H9 (cell line): ENCODE measurements at regions not wholly inside any gene's neighbourhood (a gene's known extent, or its start where the extent isn't known, plus 50 kb on each side); places are given as distances from the start of the nearest gene placed in this dataset.

Experiments
- DNase-seq: peaks from one replicate; pipeline ENCODE4 v3.0.0-alpha.2; 2017
- H2AFZ ChIP-seq: one replicate; pipeline ENCODE4 v1.6.1; 2013; ENCODE audit warnings: mild to moderate bottlenecking, low read length, control low read depth, moderate library complexity
- H2AK5ac ChIP-seq: 2 replicates; pipeline ENCODE4 v1.6.1; 2013; ENCODE audit warnings: low read length, control low read depth, mixed read lengths; ENCODE audit not compliant: insufficient read length
- H2BK120ac ChIP-seq: one replicate; pipeline ENCODE4 v1.6.1; 2013; ENCODE audit warnings: low read depth, mild to moderate bottlenecking, low read length, control low read depth, inconsistent platforms; ENCODE audit not compliant: poor library complexity, severe bottlenecking
- H2BK12ac ChIP-seq: 2 replicates; pipeline ENCODE4 v1.6.1; 2013; ENCODE audit warnings: low read length, control low read depth, mixed read lengths, low read depth; ENCODE audit not compliant: insufficient read length
- H2BK15ac ChIP-seq: 2 replicates; pipeline ENCODE4 v1.6.1; 2013; ENCODE audit warnings: low read depth, low read length, control low read depth
- H2BK20ac ChIP-seq: one replicate; pipeline ENCODE4 v1.6.1; 2013; ENCODE audit warnings: low read depth, mild to moderate bottlenecking, low read length, control low read depth, inconsistent platforms; ENCODE audit not compliant: poor library complexity, severe bottlenecking
- H2BK5ac ChIP-seq: 2 replicates; pipeline ENCODE4 v1.6.1; 2013; ENCODE audit warnings: low read length, control low read depth, mixed read lengths; ENCODE audit not compliant: insufficient read length
- H3K14ac ChIP-seq: 2 replicates; pipeline ENCODE4 v1.6.1; 2013; ENCODE audit warnings: low read length, control low read depth; ENCODE audit not compliant: insufficient read depth
- H3K18ac ChIP-seq: 2 replicates; pipeline ENCODE4 v1.6.1; 2013; ENCODE audit warnings: low read depth, mild to moderate bottlenecking, mixed read lengths, low read length, control low read depth; ENCODE audit not compliant: insufficient read length
- H3K23ac ChIP-seq: 2 replicates; pipeline ENCODE4 v1.6.1; 2013; ENCODE audit warnings: low read length, control low read depth, mixed read lengths, low read depth; ENCODE audit not compliant: insufficient read length
- H3K23me2 ChIP-seq: 2 replicates; pipeline ENCODE4 v1.6.1; 2013; ENCODE audit warnings: low read depth, mild to moderate bottlenecking, mixed read lengths, low read length, control low read depth; ENCODE audit not compliant: insufficient read length, poor library complexity, severe bottlenecking
- H3K27ac ChIP-seq: 2 replicates; pipeline ENCODE4 v1.5.1; 2013; ENCODE audit warnings: low read length, control low read depth, mixed read lengths, low read depth; ENCODE audit not compliant: insufficient read length
- H3K27me3 ChIP-seq: 2 replicates; pipeline ENCODE4 v1.6.1; 2013; ENCODE audit warnings: low read length, control low read depth, inconsistent platforms; ENCODE audit not compliant: insufficient read depth
- H3K4ac ChIP-seq: 2 replicates; pipeline ENCODE4 v1.6.1; 2013; ENCODE audit warnings: low read depth, mild to moderate bottlenecking, control low read depth, inconsistent platforms, low read length, moderate library complexity
- H3K4me1 ChIP-seq: 2 replicates; pipeline ENCODE4 v1.6.1; 2013; ENCODE audit warnings: low read length, control low read depth, inconsistent platforms; ENCODE audit not compliant: insufficient read depth
- H3K4me2 ChIP-seq: 2 replicates; pipeline ENCODE4 v1.6.1; 2013; ENCODE audit warnings: low read length, control low read depth, mixed read lengths; ENCODE audit not compliant: insufficient read length, insufficient read depth
- H3K56ac ChIP-seq: 2 replicates; pipeline ENCODE4 v1.6.1; 2013; ENCODE audit warnings: low read depth, mild to moderate bottlenecking, mixed read lengths, low read length, control low read depth; ENCODE audit not compliant: insufficient read length
- H3K79me1 ChIP-seq: 2 replicates; pipeline ENCODE4 v1.6.1; 2013; ENCODE audit warnings: low read depth, mild to moderate bottlenecking, moderate library complexity, low read length, control low read depth, inconsistent platforms; ENCODE audit not compliant: insufficient read depth, poor library complexity, severe bottlenecking
- H3K79me2 ChIP-seq: 2 replicates; pipeline ENCODE4 v1.6.1; 2013; ENCODE audit warnings: low read length, control low read depth, inconsistent platforms; ENCODE audit not compliant: insufficient read depth
- H3K9ac ChIP-seq: 2 replicates; pipeline ENCODE4 v1.6.1; 2013; ENCODE audit warnings: low read length, control low read depth, mixed read lengths; ENCODE audit not compliant: insufficient read length; ENCODE audit errors: extremely low read depth
- H3K9me3 ChIP-seq: one replicate; pipeline ENCODE4 v1.6.1; 2013; ENCODE audit warnings: low read depth, low read length, inconsistent platforms; ENCODE audit not compliant: control insufficient read depth
- H3T11ph ChIP-seq: one replicate; pipeline ENCODE4 v1.6.1; 2013; ENCODE audit warnings: mild to moderate bottlenecking, low read length, control low read depth, inconsistent platforms
- H4K20me1 ChIP-seq: one replicate; pipeline ENCODE4 v1.6.1; 2013; ENCODE audit not compliant: control insufficient read depth, insufficient read length, insufficient read depth
- H4K5ac ChIP-seq: 2 replicates; pipeline ENCODE4 v1.6.1; 2013; ENCODE audit warnings: low read depth, mild to moderate bottlenecking, mixed read lengths, low read length, control low read depth; ENCODE audit not compliant: insufficient read length
- H4K8ac ChIP-seq: replicated peaks from 2 replicates; pipeline ENCODE4 v1.6.1; 2013; ENCODE audit warnings: low read length, control low read depth, mixed read lengths, low read depth; ENCODE audit not compliant: insufficient read length
- H4K91ac ChIP-seq: 2 replicates; pipeline ENCODE4 v1.6.1; 2013; ENCODE audit warnings: low read depth, mild to moderate bottlenecking, moderate library complexity, mixed read lengths, low read length, control low read depth; ENCODE audit not compliant: insufficient read length
- H3K27ac Mint-ChIP-seq, 3 experiments: 2 replicates in 2 of 3; 3 replicates in 1 of 3; pipeline ENCODE4 v1.8.0; 2020 to 2021; ENCODE audit warnings: mixed read lengths in 3 of 3, mild to moderate bottlenecking in 1 of 3, moderate library complexity in 1 of 3
- H3K27me3 Mint-ChIP-seq: 2 replicates; pipeline ENCODE4 v1.8.0; 2021; ENCODE audit warnings: low read depth, mild to moderate bottlenecking, moderate library complexity, mixed read lengths
- H3K36me3 Mint-ChIP-seq, 3 experiments: 2 replicates in 2 of 3; 3 replicates in 1 of 3; pipeline ENCODE4 v1.8.0; 2020 to 2021; ENCODE audit warnings: low read depth in 3 of 3, mixed read lengths in 3 of 3; ENCODE audit not compliant: insufficient read depth in 1 of 3
- H3K4me1 Mint-ChIP-seq, 2 experiments: 2 replicates each; pipeline ENCODE4 v1.8.0; 2020; ENCODE audit warnings: mixed read lengths in 2 of 2
- H3K4me3 Mint-ChIP-seq, 2 experiments: 2 replicates in 1 of 2; 3 replicates in 1 of 2; pipeline ENCODE4 v1.8.0; 2020 to 2021; ENCODE audit warnings: mild to moderate bottlenecking in 2 of 2, mixed read lengths in 2 of 2, moderate library complexity in 1 of 2
- H3K9me3 Mint-ChIP-seq, 2 experiments: 2 replicates in 1 of 2; 3 replicates in 1 of 2; pipeline ENCODE4 v1.8.0; 2020; ENCODE audit warnings: mild to moderate bottlenecking in 2 of 2, mixed read lengths in 2 of 2, moderate library complexity in 1 of 2
- CTCF ChIP-seq: fragments of 200-600 bp; sonication (generic); conservative IDR thresholded peaks from 3 replicates; pipeline ENCODE4 v1.8.0; 2021; ENCODE audit warnings: antibody characterized with exemption, mild to moderate bottlenecking
- WGBS: extraction: QIAGEN DNeasy Blood & Tissue Kit; methylation state at CpG from one replicate; pipeline ENCODE4 v1.1.7; 2013; ENCODE audit warnings: missing lambda C conversion rate, low lambda C conversion rate, mixed read lengths; ENCODE audit not compliant: insufficient read length; ENCODE audit errors: extremely low coverage; 5-methylcytosine and 5-hydroxymethylcytosine counted together

DNA sequence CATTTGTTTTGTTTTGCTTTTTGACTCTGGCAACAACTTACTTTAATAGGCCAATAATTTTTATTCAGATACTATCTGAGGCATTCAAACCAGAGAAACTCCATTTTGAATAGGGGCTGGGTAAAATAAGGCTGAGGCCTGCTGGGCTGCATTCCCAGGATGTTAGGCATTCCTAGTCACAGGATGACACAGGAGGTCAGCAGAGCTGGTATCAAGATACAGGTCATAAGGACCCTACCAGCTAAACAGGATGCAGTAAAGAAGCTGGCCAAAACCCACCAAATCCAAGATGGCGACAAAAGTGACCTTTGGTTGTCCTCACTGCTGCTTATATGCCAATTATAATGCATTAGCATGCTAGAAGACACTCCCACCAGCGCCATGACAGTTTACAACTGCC, 102.2 kb upstream of the XPO1 start:
- Histone ChIP-seq H4K20me1 (no peaks in the 10 kb centered on the region), H2AFZ (no peak overlapping the region), H3K18ac (no peak overlapping the region), H4K91ac (peak overlapping the region; percentile 89), H3T11ph (no peak overlapping the region), H2BK5ac (no peak overlapping the region), H3K4ac (no peak overlapping the region), H3K27ac (peak overlapping the region; percentile 58), H2BK120ac (no peak overlapping the region), H3K56ac (no peak overlapping the region), H2BK20ac (no peak overlapping the region), H3K27me3 (no peaks in the 10 kb centered on the region), H4K8ac (no peak overlapping the region), H3K4me1 (no peaks in the 10 kb centered on the region; the same call in 1 of the 2 replicates), H2BK12ac (no peak overlapping the region), H3K23ac (no peak overlapping the region), H3K4me2 (no peak overlapping the region), H2AK5ac (no peak overlapping the region), H3K79me1 (no peaks in the 10 kb centered on the region), H3K14ac (no peak overlapping the region), H2BK15ac (no peak overlapping the region), H3K23me2 (no peaks in the 10 kb centered on the region), H3K9ac (no peak overlapping the region), H3K79me2 (no peaks in the 10 kb centered on the region), H4K5ac (no peak overlapping the region), H3K9me3 (no peaks in the 10 kb centered on the region)
- no peak for TF ChIP-seq CTCF
- H3K27me3 Mint-ChIP-seq: no peaks in the 10 kb centered on the region
- H3K4me3 Mint-ChIP-seq: no peak overlapping the region
- H3K27ac Mint-ChIP-seq: peak overlapping the region in 2 of 3 experiments; percentile 74 to 76; a peak in 3 of 7 replicates
- peaks cover 39% of the 10 kb centered on the region in 2 experiments for H3K4me1 Mint-ChIP-seq
- no peaks in the 10 kb centered on the region for H3K36me3 Mint-ChIP-seq
- H3K9me3 Mint-ChIP-seq: no peaks in the 10 kb centered on the region
- WGBS: no CpG with 5 or more reads among the region's 2 CpGs
- DNase-seq: peak; percentile 52
